ENCODE measurements at regions not wholly inside any gene's neighbourhood (a gene's known extent, or its start where the extent isn't known, plus 50 kb on each side); places are given as distances from the start of the nearest gene placed in this dataset.

DNA sequence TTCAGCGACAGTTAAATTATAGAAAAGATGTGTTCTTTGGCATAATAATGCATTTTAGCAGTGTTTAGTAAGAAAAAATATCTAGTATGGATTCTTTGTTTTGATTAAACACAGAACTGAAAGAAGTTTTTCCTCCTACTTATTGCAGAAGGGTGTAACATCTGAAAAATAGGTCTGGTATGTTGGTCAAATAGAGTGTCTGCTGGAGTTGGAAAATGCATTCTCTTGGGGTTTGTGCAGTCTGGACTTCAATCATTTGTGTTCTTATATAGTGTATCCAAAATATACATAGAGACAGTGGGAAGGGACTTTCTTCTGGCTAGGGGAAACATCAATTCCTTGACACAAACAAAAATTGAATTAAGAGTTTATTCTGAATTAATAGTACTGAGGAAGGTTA, 132.4 kb upstream of the MAN1A1 start:
- Histone ChIP-seq H3K79me2 (ENCODE audit: control insufficient read depth, insufficient read depth, low read length) (no peaks in the 10 kb centered on the region), H3K4me1 (ENCODE audit: control insufficient read depth, extremely low read depth, insufficient read depth, low read length) (peaks cover 5% of the 10 kb centered on the region), H3K4me2 (ENCODE audit: extremely low read depth, insufficient read depth, low read length) (no peak overlapping the region), H3K9ac (ENCODE audit: insufficient read depth, low read length) (no peak overlapping the region), H3K27me3 (ENCODE audit: control insufficient read depth, insufficient read depth, low read length) (no peaks in the 10 kb centered on the region), H2AFZ (ENCODE audit: low read length) (no peak overlapping the region), H3K27ac (ENCODE audit: insufficient read depth, low read length) (no peak overlapping the region), H3K9me3 (ENCODE audit: control insufficient read depth, insufficient read depth, low read depth, low read length) (no peaks in the 10 kb centered on the region), H3K4me3 (replicated peaks in 1 of 4; ENCODE audit: control extremely low read depth in 1 of 4, insufficient read depth in 1 of 4, low read depth in 3 of 4, low read length in 4 of 4) (no peak overlapping the region), H3K36me3 (ENCODE audit: control insufficient read depth, insufficient read depth, low read length) (no peaks in the 10 kb centered on the region), H4K20me1 (ENCODE audit: control insufficient read depth, extremely low read depth, insufficient read depth, low read length) (no peaks in the 10 kb centered on the region)
- TF ChIP-seq EZH2 (IDR thresholded peaks at IDR 0.05; ENCODE audit: low read length, missing control alignments) = no peak
- TF ChIP-seq, protein P1, sequence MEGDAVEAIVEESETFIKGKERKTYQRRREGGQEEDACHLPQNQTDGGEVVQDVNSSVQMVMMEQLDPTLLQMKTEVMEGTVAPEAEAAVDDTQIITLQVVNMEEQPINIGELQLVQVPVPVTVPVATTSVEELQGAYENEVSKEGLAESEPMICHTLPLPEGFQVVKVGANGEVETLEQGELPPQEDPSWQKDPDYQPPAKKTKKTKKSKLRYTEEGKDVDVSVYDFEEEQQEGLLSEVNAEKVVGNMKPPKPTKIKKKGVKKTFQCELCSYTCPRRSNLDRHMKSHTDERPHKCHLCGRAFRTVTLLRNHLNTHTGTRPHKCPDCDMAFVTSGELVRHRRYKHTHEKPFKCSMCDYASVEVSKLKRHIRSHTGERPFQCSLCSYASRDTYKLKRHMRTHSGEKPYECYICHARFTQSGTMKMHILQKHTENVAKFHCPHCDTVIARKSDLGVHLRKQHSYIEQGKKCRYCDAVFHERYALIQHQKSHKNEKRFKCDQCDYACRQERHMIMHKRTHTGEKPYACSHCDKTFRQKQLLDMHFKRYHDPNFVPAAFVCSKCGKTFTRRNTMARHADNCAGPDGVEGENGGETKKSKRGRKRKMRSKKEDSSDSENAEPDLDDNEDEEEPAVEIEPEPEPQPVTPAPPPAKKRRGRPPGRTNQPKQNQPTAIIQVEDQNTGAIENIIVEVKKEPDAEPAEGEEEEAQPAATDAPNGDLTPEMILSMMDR (conservative IDR thresholded peaks at IDR 0.05 in 1 of 2, IDR thresholded peaks at IDR 0.05 in 1 of 2; ENCODE audit: low read depth in 1 of 2, low read length in 2 of 2) = no peak
- peak in 1 of 2 donors; percentile 20 for DNase-seq (ENCODE audit: low read depth in 2 of 2)

DNA sequence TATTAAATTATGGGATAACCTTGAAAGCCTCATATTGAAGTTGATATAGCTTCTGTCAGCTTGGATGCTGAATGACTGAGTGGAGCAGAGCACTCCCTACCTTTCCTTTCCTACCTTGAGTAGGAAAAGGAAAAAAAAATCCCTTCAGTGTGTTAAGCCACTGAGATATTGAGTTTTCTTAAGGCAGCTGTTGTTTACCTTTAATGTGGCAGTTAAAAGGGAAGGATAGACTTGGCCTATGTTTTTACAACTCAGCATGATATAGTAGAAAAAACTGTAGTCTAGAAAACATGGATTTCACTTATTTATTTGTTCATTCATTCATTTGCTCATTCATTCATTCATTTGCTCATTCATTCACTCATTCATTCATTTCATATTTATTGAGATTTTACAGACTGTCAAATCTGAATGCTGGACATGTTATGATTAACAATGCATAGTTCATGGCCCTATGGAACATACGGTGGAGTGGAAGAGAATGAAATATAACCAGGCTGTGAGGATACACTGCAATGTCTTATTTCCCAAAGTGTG, 131.5 kb upstream of the MAN1A1 start:
- no peaks in the 10 kb centered on the region for H3K36me3 ChIP-seq (ENCODE audit: control insufficient read depth, insufficient read depth, low read length)
- TF ChIP-seq, protein P1 (conservative IDR thresholded peaks at IDR 0.05 in 1 of 2, IDR thresholded peaks at IDR 0.05 in 1 of 2; ENCODE audit: low read depth in 1 of 2, low read length in 2 of 2) = no peak
- no peak for TF ChIP-seq EZH2 (IDR thresholded peaks at IDR 0.05; ENCODE audit: low read length, missing control alignments)

GRCh38 chr6:119479860-119480655, 130.5 kb upstream of the MAN1A1 start:
- no peak overlapping the region for H3K4me2 ChIP-seq (ENCODE audit: extremely low read depth, insufficient read depth, low read length)
- no peak overlapping the region for H3K9ac ChIP-seq (ENCODE audit: insufficient read depth, low read length)
- H3K27ac ChIP-seq (ENCODE audit: insufficient read depth, low read length) = no peak overlapping the region
- peaks cover 5% of the 10 kb centered on the region for H3K4me1 ChIP-seq (ENCODE audit: control insufficient read depth, extremely low read depth, insufficient read depth, low read length)
- H3K27me3 ChIP-seq (ENCODE audit: control insufficient read depth, insufficient read depth, low read length) = no peaks in the 10 kb centered on the region
- no peak for TF ChIP-seq EZH2 (IDR thresholded peaks at IDR 0.05; ENCODE audit: low read length, missing control alignments)
- TF ChIP-seq, protein P1 (conservative IDR thresholded peaks at IDR 0.05 in 1 of 2, IDR thresholded peaks at IDR 0.05 in 1 of 2; ENCODE audit: low read depth in 1 of 2, low read length in 2 of 2) = no peak
- no peak overlapping the region for H2AFZ ChIP-seq (ENCODE audit: low read length)
- H3K79me2 ChIP-seq (ENCODE audit: control insufficient read depth, insufficient read depth, low read length) = no peaks in the 10 kb centered on the region
- no peaks in the 10 kb centered on the region for H3K9me3 ChIP-seq (ENCODE audit: control insufficient read depth, insufficient read depth, low read depth, low read length)
- DNase-seq (ENCODE audit: low read depth in 2 of 2) = peak; percentile 61 to 85
- no peak overlapping the region for H3K4me3 ChIP-seq (replicated peaks in 1 of 4; ENCODE audit: control extremely low read depth in 1 of 4, insufficient read depth in 1 of 4, low read depth in 3 of 4, low read length in 4 of 4)
- no peaks in the 10 kb centered on the region for H4K20me1 ChIP-seq (ENCODE audit: control insufficient read depth, extremely low read depth, insufficient read depth, low read length)
- no peaks in the 10 kb centered on the region for H3K36me3 ChIP-seq (ENCODE audit: control insufficient read depth, insufficient read depth, low read length)

More for the DNA sequence above, 131.5 kb upstream of the MAN1A1 start:
- Histone ChIP-seq H3K4me3 (replicated peaks in 1 of 4; ENCODE audit: control extremely low read depth in 1 of 4, insufficient read depth in 1 of 4, low read depth in 3 of 4, low read length in 4 of 4) (no peak overlapping the region), H3K4me2 (ENCODE audit: extremely low read depth, insufficient read depth, low read length) (no peak overlapping the region), H2AFZ (ENCODE audit: low read length) (no peak overlapping the region), H4K20me1 (ENCODE audit: control insufficient read depth, extremely low read depth, insufficient read depth, low read length) (no peaks in the 10 kb centered on the region), H3K9me3 (ENCODE audit: control insufficient read depth, insufficient read depth, low read depth, low read length) (no peaks in the 10 kb centered on the region), H3K4me1 (ENCODE audit: control insufficient read depth, extremely low read depth, insufficient read depth, low read length) (peaks cover 5% of the 10 kb centered on the region), H3K79me2 (ENCODE audit: control insufficient read depth, insufficient read depth, low read length) (no peaks in the 10 kb centered on the region), H3K9ac (ENCODE audit: insufficient read depth, low read length) (no peak overlapping the region), H3K27ac (ENCODE audit: insufficient read depth, low read length) (no peak overlapping the region), H3K27me3 (ENCODE audit: control insufficient read depth, insufficient read depth, low read length) (no peaks in the 10 kb centered on the region)
- no peak for DNase-seq (ENCODE audit: low read depth in 2 of 2)
